Peyer's patch (tissue), 4 donors: ENCODE measurements at regions not wholly inside any gene's neighbourhood (a gene's known extent, or its start where the extent isn't known, plus 50 kb on each side); places are given as distances from the start of the nearest gene placed in this dataset.

Experiments used
- DNase-seq, 3 donors: peaks; one replicate each; pipeline ENCODE4 v3.0.0-alpha.2; 2017 to 2019
- H3K27ac ChIP-seq, 4 donors: fragments of 200-600 bp; sonication (generic); one replicate each; pipeline ENCODE4 v1.5.1; 2016 to 2019
- H3K27me3 ChIP-seq, 2 donors: fragments of 200-600 bp; sonication (generic); one replicate each; pipeline ENCODE4 v1.5.1; 2019
- H3K36me3 ChIP-seq, 3 donors: fragments of 200-600 bp; sonication (generic); one replicate each; pipeline ENCODE4 v1.5.1; 2016 to 2019
- H3K4me1 ChIP-seq, 4 donors: fragments of 200-600 bp; sonication (generic); one replicate each; pipeline ENCODE4 v1.5.1; 2016 to 2019
- H3K4me3 ChIP-seq, 4 donors: fragments of 200-600 bp; sonication (generic); 1 replicate in 3 of 4; 2 replicates in 1 of 4; pipeline ENCODE4 v1.5.1; 2016 to 2019; ENCODE audit warnings: mild to moderate bottlenecking in 1 of 4
- H3K9me3 ChIP-seq, 4 donors: fragments of 200-600 bp; sonication (generic); one replicate each; pipeline ENCODE4 v1.5.1; 2016 to 2019; ENCODE audit warnings: mild to moderate bottlenecking in 1 of 4
- CTCF ChIP-seq, 6 experiments: fragments of 450-650 bp in 4 of 6; fragments of 200-600 bp in 2 of 6; sonication (generic) in 1 of 6; IDR thresholded peaks; one replicate each; pipeline ENCODE4 v1.5.1; 2017 to 2019; ENCODE audit warnings: antibody characterized with exemption in 6 of 6, mild to moderate bottlenecking in 3 of 6, moderate library complexity in 1 of 6
- POLR2A ChIP-seq, 2 donors: fragments of 450-650 bp; IDR thresholded peaks; one replicate each; pipeline ENCODE4 v1.5.1; 2017; ENCODE audit warnings: antibody characterized with exemption in 2 of 2, mild to moderate bottlenecking in 2 of 2, moderate library complexity in 2 of 2

DNA sequence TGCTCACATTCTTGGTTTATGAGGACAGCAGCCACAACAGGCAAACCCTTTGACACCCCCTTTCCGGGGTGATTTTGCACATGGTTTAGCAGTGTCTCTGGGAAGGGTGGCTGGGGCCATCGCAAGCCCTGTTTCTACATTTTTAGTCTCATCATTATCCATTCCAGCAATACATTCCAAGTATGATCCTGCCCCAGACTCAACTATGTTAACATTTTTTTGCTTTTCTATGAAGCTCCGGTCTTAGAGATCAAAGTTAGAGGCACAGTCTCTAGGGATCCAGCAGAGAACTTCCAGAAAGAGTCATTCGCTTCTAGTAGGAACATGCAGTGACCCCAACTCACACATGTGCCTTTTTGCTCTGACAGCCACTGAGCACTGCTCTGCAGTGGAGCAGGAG, 130.9 kb downstream of the TBX5 start:
- Histone ChIP-seq H3K4me1 (no peaks in the 10 kb centered on the region), H3K9me3 (no peaks in the 10 kb centered on the region), H3K4me3 (no peak overlapping the region), H3K27me3 (no peaks in the 10 kb centered on the region), H3K36me3 (no peaks in the 10 kb centered on the region), H3K27ac (no peak overlapping the region)
- no peak for DNase-seq
- TF ChIP-seq POLR2A (IDR thresholded peaks at IDR 0.05): no peak
- no peak for TF ChIP-seq CTCF (IDR thresholded peaks at IDR 0.05)

- TF ChIP-seq POLR2A (IDR thresholded peaks at IDR 0.05): no peak
- no peak for TF ChIP-seq CTCF (IDR thresholded peaks at IDR 0.05)
- DNase-seq: no peak
- no peaks in the 10 kb centered on the region for H3K27me3 ChIP-seq
- no peaks in the 10 kb centered on the region for H3K4me1 ChIP-seq
- no peak overlapping the region for H3K27ac ChIP-seq
- no peaks in the 10 kb centered on the region for H3K36me3 ChIP-seq
- no peak overlapping the region for H3K4me3 ChIP-seq
- no peaks in the 10 kb centered on the region for H3K9me3 ChIP-seq
Measured at GRCh38 chr12:114274131-114274530, 131.8 kb downstream of the TBX5 start.

DNA sequence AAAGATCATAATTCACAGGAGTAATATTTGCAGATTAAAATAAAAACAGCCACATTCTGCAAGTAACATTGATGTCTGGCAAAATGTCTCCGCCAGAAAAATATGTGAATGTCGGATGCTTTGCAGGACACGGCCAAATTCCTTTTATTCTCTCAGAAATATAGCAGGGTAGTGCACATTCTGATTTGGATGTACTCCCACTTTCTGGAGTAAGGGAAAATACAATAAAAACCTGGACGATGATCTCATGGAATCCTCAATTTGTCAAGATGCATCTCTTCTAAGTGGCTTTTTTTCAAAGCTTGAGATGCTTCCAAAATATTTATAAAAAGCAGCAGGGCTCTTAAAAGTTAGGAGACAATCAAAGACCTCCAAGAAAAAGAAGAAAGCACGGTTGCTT, 133.3 kb downstream of the TBX5 start:
- Histone ChIP-seq H3K9me3 (no peaks in the 10 kb centered on the region), H3K36me3 (no peaks in the 10 kb centered on the region), H3K27ac (no peak overlapping the region), H3K4me3 (no peak overlapping the region), H3K27me3 (no peaks in the 10 kb centered on the region), H3K4me1 (no peaks in the 10 kb centered on the region)
- TF ChIP-seq POLR2A (IDR thresholded peaks at IDR 0.05) (no peak), CTCF (IDR thresholded peaks at IDR 0.05) (no peak)
- DNase-seq: no peak

- Histone ChIP-seq H3K36me3 (no peaks in the 10 kb centered on the region), H3K4me1 (no peaks in the 10 kb centered on the region), H3K9me3 (no peaks in the 10 kb centered on the region), H3K27me3 (no peaks in the 10 kb centered on the region), H3K4me3 (no peak overlapping the region), H3K27ac (no peak overlapping the region)
- no peak for DNase-seq
- no peak for TF ChIP-seq CTCF (IDR thresholded peaks at IDR 0.05)
- TF ChIP-seq POLR2A (IDR thresholded peaks at IDR 0.05): no peak
Measured at GRCh38 chr12:114272071-114272470, 133.9 kb downstream of the TBX5 start.

GRCh38 chr12:114269153-114269552, 136.8 kb downstream of the TBX5 start:
- Histone ChIP-seq H3K4me3 (no peak overlapping the region), H3K27ac (no peak overlapping the region), H3K9me3 (no peaks in the 10 kb centered on the region), H3K4me1 (no peaks in the 10 kb centered on the region), H3K27me3 (no peaks in the 10 kb centered on the region), H3K36me3 (no peaks in the 10 kb centered on the region)
- no peak for DNase-seq
- TF ChIP-seq POLR2A (IDR thresholded peaks at IDR 0.05) (no peak), CTCF (IDR thresholded peaks at IDR 0.05) (no peak)

DNA sequence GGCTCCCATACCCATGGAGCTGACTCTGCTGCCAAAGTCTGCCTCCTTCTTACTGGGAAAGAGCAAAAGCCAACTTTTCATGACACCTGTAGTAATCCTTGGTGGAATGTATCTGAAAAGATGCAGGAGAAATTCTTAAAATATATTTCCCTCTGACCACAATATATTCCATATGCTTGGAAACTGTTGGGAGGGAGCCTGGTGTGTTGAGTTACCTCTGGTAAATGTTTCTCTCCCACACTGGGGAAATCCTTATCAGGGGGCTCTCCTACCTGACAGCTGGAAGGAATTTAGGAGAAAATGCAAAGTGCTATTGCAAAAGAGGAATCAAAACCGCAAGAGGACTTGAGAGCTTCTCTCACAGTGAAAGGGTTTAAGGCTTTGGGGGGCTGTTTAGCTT, 139.4 kb downstream of the TBX5 start:
- H3K4me1 ChIP-seq: no peaks in the 10 kb centered on the region
- no peak overlapping the region for H3K4me3 ChIP-seq
- TF ChIP-seq POLR2A (IDR thresholded peaks at IDR 0.05) (no peak), CTCF (IDR thresholded peaks at IDR 0.05) (no peak)
- H3K9me3 ChIP-seq: no peaks in the 10 kb centered on the region
- H3K27ac ChIP-seq: no peak overlapping the region
- DNase-seq: no peak
- no peaks in the 10 kb centered on the region for H3K36me3 ChIP-seq
- no peaks in the 10 kb centered on the region for H3K27me3 ChIP-seq
